NT2/D1 (cell line): ENCODE measurements at regions not wholly inside any gene's neighbourhood (a gene's known extent, or its start where the extent isn't known, plus 50 kb on each side); places are given as distances from the start of the nearest gene placed in this dataset.

ENCODE experiments used
- SUZ12 ChIP-seq: IDR thresholded peaks from 2 replicates; pipeline ENCODE4 v1.6.1; 2011; ENCODE audit not compliant: insufficient read length, insufficient read depth; ENCODE audit errors: extremely low read depth
- YY1 ChIP-seq: IDR thresholded peaks from 2 replicates; pipeline ENCODE4 v1.6.1; 2011; ENCODE audit not compliant: insufficient read length, insufficient read depth
- ZNF274 ChIP-seq: IDR thresholded peaks from 2 replicates; pipeline ENCODE4 v1.6.1; 2011; ENCODE audit warnings: mild to moderate bottlenecking, low read depth, low read length

- no peak for TF ChIP-seq ZNF274
- TF ChIP-seq SUZ12, result no peak
- no peak for TF ChIP-seq YY1
Measured at GRCh38 chr3:162897291-162897690, 1400.7 kb downstream of the OTOL1 start.
